ENCODE measurements at regions not wholly inside any gene's neighbourhood (a gene's known extent, or its start where the extent isn't known, plus 50 kb on each side); places are given as distances from the start of the nearest gene placed in this dataset.

GRCh38 chr11:98834776-98835175, 186.0 kb upstream of the CNTN5 start:
- Histone ChIP-seq H3K27me3 (ENCODE audit: low read length) (no peaks in the 10 kb centered on the region), H3K9ac (ENCODE audit: low read length) (no peak overlapping the region), H2AFZ (ENCODE audit: low read length) (no peak overlapping the region), H3K4me1 (ENCODE audit: low read length) (no peaks in the 10 kb centered on the region), H3K4me2 (ENCODE audit: low read depth, low read length, poor library complexity, severe bottlenecking) (no peak overlapping the region), H3K36me3 (ENCODE audit: insufficient read depth, low read length) (no peaks in the 10 kb centered on the region), H3K9me3 (ENCODE audit: low read length) (peaks cover 72% of the 10 kb centered on the region), H3K79me2 (ENCODE audit: low read length) (no peaks in the 10 kb centered on the region), H3K4me3 (ENCODE audit: low read length) (no peak overlapping the region), H4K20me1 (ENCODE audit: insufficient read depth, low read depth, low read length) (no peaks in the 10 kb centered on the region), H3K27ac (ENCODE audit: low read length) (no peak overlapping the region), H3K9me2 (replicated peaks; ENCODE audit: insufficient read depth, low read length) (no peaks in the 10 kb centered on the region)
- no peak for DNase-seq

DNA sequence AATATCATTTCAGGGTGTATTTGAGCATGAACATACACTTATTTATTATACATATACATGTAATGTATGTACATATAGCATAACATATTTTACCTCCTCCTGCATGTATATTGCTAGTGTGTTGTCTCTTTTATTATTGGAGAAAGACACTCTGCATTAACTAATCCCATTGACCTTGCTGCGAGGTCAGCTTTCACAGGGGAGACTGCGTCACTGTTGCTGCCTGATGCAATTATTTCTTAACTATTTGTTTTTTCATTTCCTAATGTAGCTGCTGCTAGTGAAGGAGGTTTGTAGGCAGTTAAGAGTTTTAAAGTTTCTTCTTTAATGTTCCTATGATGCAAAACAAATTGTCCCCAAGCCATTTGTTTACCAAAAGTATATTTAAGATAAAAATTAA, 185.4 kb upstream of the CNTN5 start:
- Histone ChIP-seq H3K27me3 (ENCODE audit: low read length) (no peaks in the 10 kb centered on the region), H2AFZ (ENCODE audit: low read length) (no peak overlapping the region), H3K9ac (ENCODE audit: low read length) (no peak overlapping the region), H3K4me3 (ENCODE audit: low read length) (no peak overlapping the region), H3K36me3 (ENCODE audit: insufficient read depth, low read length) (no peaks in the 10 kb centered on the region), H3K79me2 (ENCODE audit: low read length) (no peaks in the 10 kb centered on the region), H3K4me1 (ENCODE audit: low read length) (no peaks in the 10 kb centered on the region), H3K27ac (ENCODE audit: low read length) (no peak overlapping the region), H3K9me2 (replicated peaks; ENCODE audit: insufficient read depth, low read length) (no peaks in the 10 kb centered on the region), H3K9me3 (ENCODE audit: low read length) (peaks cover 72% of the 10 kb centered on the region), H4K20me1 (ENCODE audit: insufficient read depth, low read depth, low read length) (no peaks in the 10 kb centered on the region), H3K4me2 (ENCODE audit: low read depth, low read length, poor library complexity, severe bottlenecking) (no peak overlapping the region)
- DNase-seq: no peak

- Histone ChIP-seq H3K9ac (ENCODE audit: low read length) (no peak overlapping the region), H2AFZ (ENCODE audit: low read length) (no peak overlapping the region), H3K79me2 (ENCODE audit: low read length) (no peaks in the 10 kb centered on the region), H3K27me3 (ENCODE audit: low read length) (no peaks in the 10 kb centered on the region), H4K20me1 (ENCODE audit: insufficient read depth, low read depth, low read length) (no peaks in the 10 kb centered on the region), H3K4me3 (ENCODE audit: low read length) (no peak overlapping the region; the same call in 1 of the 2 replicates), H3K27ac (ENCODE audit: low read length) (no peak overlapping the region), H3K36me3 (ENCODE audit: insufficient read depth, low read length) (no peaks in the 10 kb centered on the region), H3K4me2 (ENCODE audit: low read depth, low read length, poor library complexity, severe bottlenecking) (no peak overlapping the region), H3K9me3 (ENCODE audit: low read length) (peaks cover 67% of the 10 kb centered on the region), H3K4me1 (ENCODE audit: low read length) (no peaks in the 10 kb centered on the region), H3K9me2 (replicated peaks; ENCODE audit: insufficient read depth, low read length) (no peaks in the 10 kb centered on the region)
- no peak for DNase-seq
These were observed 184.6 kb upstream of the CNTN5 start for GRCh38 chr11:98836156-98836555.

GRCh38 chr11:98842187-98842586, 178.6 kb upstream of the CNTN5 start:
- H3K9ac ChIP-seq (ENCODE audit: low read length): no peak overlapping the region
- no peak overlapping the region for H3K4me2 ChIP-seq (ENCODE audit: low read depth, low read length, poor library complexity, severe bottlenecking)
- H3K4me1 ChIP-seq (ENCODE audit: low read length): no peaks in the 10 kb centered on the region
- no peaks in the 10 kb centered on the region for H4K20me1 ChIP-seq (ENCODE audit: insufficient read depth, low read depth, low read length)
- no peak overlapping the region for H3K27ac ChIP-seq (ENCODE audit: low read length)
- no peaks in the 10 kb centered on the region for H3K36me3 ChIP-seq (ENCODE audit: insufficient read depth, low read length)
- H3K79me2 ChIP-seq (ENCODE audit: low read length): no peaks in the 10 kb centered on the region
- no peak for DNase-seq
- H3K9me3 ChIP-seq (ENCODE audit: low read length): peaks cover 72% of the 10 kb centered on the region
- H3K27me3 ChIP-seq (ENCODE audit: low read length): no peaks in the 10 kb centered on the region
- no peak overlapping the region for H2AFZ ChIP-seq (ENCODE audit: low read length)
- no peaks in the 10 kb centered on the region for H3K9me2 ChIP-seq (replicated peaks; ENCODE audit: insufficient read depth, low read length)
- no peak overlapping the region for H3K4me3 ChIP-seq (ENCODE audit: low read length)

DNA sequence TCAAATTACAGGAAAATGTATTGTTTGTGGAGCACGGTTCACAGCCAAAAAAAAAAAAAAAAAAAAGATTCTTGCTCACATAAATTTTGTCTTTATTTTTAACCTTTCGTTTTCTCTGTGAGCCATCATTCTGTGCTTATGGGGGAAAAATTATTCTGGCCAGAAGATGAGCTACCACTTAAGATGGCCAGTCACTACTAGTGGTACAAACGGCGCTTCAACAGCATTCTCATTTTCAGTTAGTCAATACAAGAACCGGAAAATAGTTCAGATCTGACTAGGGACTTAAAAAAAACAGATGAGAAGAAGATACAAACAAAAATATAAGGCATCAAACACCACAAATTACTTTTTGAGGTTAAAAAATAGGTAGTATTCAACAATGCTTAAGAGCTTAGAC, 158.6 kb upstream of the CNTN5 start:
- Histone ChIP-seq H3K79me2 (ENCODE audit: low read length) (no peaks in the 10 kb centered on the region), H3K9me2 (replicated peaks; ENCODE audit: insufficient read depth, low read length) (no peaks in the 10 kb centered on the region), H3K9ac (ENCODE audit: low read length) (no peak overlapping the region), H3K4me2 (ENCODE audit: low read depth, low read length, poor library complexity, severe bottlenecking) (no peak overlapping the region), H3K9me3 (ENCODE audit: low read length) (peaks cover 68% of the 10 kb centered on the region), H4K20me1 (ENCODE audit: insufficient read depth, low read depth, low read length) (no peaks in the 10 kb centered on the region), H3K4me1 (ENCODE audit: low read length) (no peaks in the 10 kb centered on the region), H3K36me3 (ENCODE audit: insufficient read depth, low read length) (no peaks in the 10 kb centered on the region), H3K4me3 (ENCODE audit: low read length) (no peak overlapping the region), H3K27ac (ENCODE audit: low read length) (no peak overlapping the region), H3K27me3 (ENCODE audit: low read length) (no peaks in the 10 kb centered on the region), H2AFZ (ENCODE audit: low read length) (no peak overlapping the region)
- no peak for DNase-seq

- Histone ChIP-seq H3K9me3 (ENCODE audit: low read length) (peaks cover 73% of the 10 kb centered on the region), H3K9me2 (replicated peaks; ENCODE audit: insufficient read depth, low read length) (0 out of 2 replicates have a peak, but pooled peaks cover 5% of the 10 kb centered on the region), H3K27ac (ENCODE audit: low read length) (no peak overlapping the region), H3K79me2 (ENCODE audit: low read length) (no peaks in the 10 kb centered on the region), H3K4me2 (ENCODE audit: low read depth, low read length, poor library complexity, severe bottlenecking) (no peak overlapping the region), H3K4me3 (ENCODE audit: low read length) (no peak overlapping the region), H3K27me3 (ENCODE audit: low read length) (no peaks in the 10 kb centered on the region), H2AFZ (ENCODE audit: low read length) (no peak overlapping the region), H3K36me3 (ENCODE audit: insufficient read depth, low read length) (no peaks in the 10 kb centered on the region), H3K9ac (ENCODE audit: low read length) (no peak overlapping the region), H3K4me1 (ENCODE audit: low read length) (no peaks in the 10 kb centered on the region), H4K20me1 (ENCODE audit: insufficient read depth, low read depth, low read length) (no peaks in the 10 kb centered on the region)
- DNase-seq: no peak
These were observed 149.1 kb upstream of the CNTN5 start for GRCh38 chr11:98871690-98872089.

GRCh38 chr11:98874050-98874449, 146.7 kb upstream of the CNTN5 start:
- Histone ChIP-seq H3K4me3 (ENCODE audit: low read length) (no peak overlapping the region), H3K4me1 (ENCODE audit: low read length) (no peaks in the 10 kb centered on the region), H3K4me2 (ENCODE audit: low read depth, low read length, poor library complexity, severe bottlenecking) (no peak overlapping the region), H2AFZ (ENCODE audit: low read length) (no peak overlapping the region), H3K27me3 (ENCODE audit: low read length) (no peaks in the 10 kb centered on the region), H3K36me3 (ENCODE audit: insufficient read depth, low read length) (no peaks in the 10 kb centered on the region), H4K20me1 (ENCODE audit: insufficient read depth, low read depth, low read length) (no peaks in the 10 kb centered on the region), H3K27ac (ENCODE audit: low read length) (no peak overlapping the region), H3K79me2 (ENCODE audit: low read length) (no peaks in the 10 kb centered on the region), H3K9me2 (replicated peaks; ENCODE audit: insufficient read depth, low read length) (0 out of 2 replicates have a peak, but pooled peaks cover 5% of the 10 kb centered on the region), H3K9me3 (ENCODE audit: low read length) (peaks cover 68% of the 10 kb centered on the region), H3K9ac (ENCODE audit: low read length) (no peak overlapping the region)
- DNase-seq: no peak

DNA sequence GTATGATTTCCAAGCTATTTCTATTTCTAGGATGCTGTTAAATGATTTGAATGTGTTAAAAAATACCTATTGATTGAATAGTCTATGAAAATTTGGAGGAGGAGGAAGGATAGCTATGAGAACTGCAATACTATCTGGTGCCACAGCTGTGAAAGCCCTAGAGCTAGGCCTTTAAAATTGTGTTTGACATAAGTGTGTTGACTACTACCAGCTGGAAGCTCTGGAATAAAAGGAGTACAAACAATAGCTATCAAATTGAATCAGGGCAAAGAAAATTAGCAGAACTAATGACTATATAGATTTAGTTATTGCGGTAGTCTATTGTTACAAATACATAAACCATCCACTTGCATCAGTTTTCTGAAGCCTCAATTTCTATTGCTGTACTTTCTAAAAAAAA, 124.8 kb upstream of the CNTN5 start:
- Histone ChIP-seq H3K79me2 (ENCODE audit: low read length) (no peaks in the 10 kb centered on the region), H3K27ac (ENCODE audit: low read length) (no peak overlapping the region), H3K36me3 (ENCODE audit: insufficient read depth, low read length) (no peaks in the 10 kb centered on the region), H2AFZ (ENCODE audit: low read length) (no peak overlapping the region), H3K27me3 (ENCODE audit: low read length) (no peaks in the 10 kb centered on the region), H3K4me1 (ENCODE audit: low read length) (no peaks in the 10 kb centered on the region), H3K4me2 (ENCODE audit: low read depth, low read length, poor library complexity, severe bottlenecking) (no peak overlapping the region), H3K9me2 (replicated peaks; ENCODE audit: insufficient read depth, low read length) (no peaks in the 10 kb centered on the region), H4K20me1 (ENCODE audit: insufficient read depth, low read depth, low read length) (no peaks in the 10 kb centered on the region), H3K9ac (ENCODE audit: low read length) (no peak overlapping the region), H3K9me3 (ENCODE audit: low read length) (peaks cover 78% of the 10 kb centered on the region), H3K4me3 (ENCODE audit: low read length) (no peak overlapping the region)
- no peak for DNase-seq

- Histone ChIP-seq H3K27me3 (ENCODE audit: low read length) (no peaks in the 10 kb centered on the region), H3K9ac (ENCODE audit: low read length) (no peak overlapping the region), H4K20me1 (ENCODE audit: insufficient read depth, low read depth, low read length) (no peaks in the 10 kb centered on the region), H3K79me2 (ENCODE audit: low read length) (no peaks in the 10 kb centered on the region), H3K4me1 (ENCODE audit: low read length) (no peaks in the 10 kb centered on the region), H3K36me3 (ENCODE audit: insufficient read depth, low read length) (no peaks in the 10 kb centered on the region), H3K9me2 (replicated peaks; ENCODE audit: insufficient read depth, low read length) (no peaks in the 10 kb centered on the region), H3K4me3 (ENCODE audit: low read length) (no peak overlapping the region), H3K9me3 (ENCODE audit: low read length) (peaks cover 69% of the 10 kb centered on the region), H2AFZ (ENCODE audit: low read length) (no peak overlapping the region), H3K27ac (ENCODE audit: low read length) (no peak overlapping the region), H3K4me2 (ENCODE audit: low read depth, low read length, poor library complexity, severe bottlenecking) (no peak overlapping the region)
- DNase-seq: no peak
These were observed 79.8 kb upstream of the CNTN5 start for GRCh38 chr11:98940913-98941312.
